NCI-H226 (cell line): ENCODE measurements at regions not wholly inside any gene's neighbourhood (a gene's known extent, or its start where the extent isn't known, plus 50 kb on each side); places are given as distances from the start of the nearest gene placed in this dataset.
"Not testable (repeated sequence)": the region's sequence is repeated elsewhere in the genome, so short reads cannot be mapped to it uniquely, and the experiment has no call there.

Experiments
- DNase-seq: peaks from one replicate; pipeline ENCODE4 v3.0.0-alpha.2; 2015

- DNase-seq, result no peak
Measured at GRCh38 chr7:86199881-86200614, 443.7 kb upstream of the GRM3 start.

DNA sequence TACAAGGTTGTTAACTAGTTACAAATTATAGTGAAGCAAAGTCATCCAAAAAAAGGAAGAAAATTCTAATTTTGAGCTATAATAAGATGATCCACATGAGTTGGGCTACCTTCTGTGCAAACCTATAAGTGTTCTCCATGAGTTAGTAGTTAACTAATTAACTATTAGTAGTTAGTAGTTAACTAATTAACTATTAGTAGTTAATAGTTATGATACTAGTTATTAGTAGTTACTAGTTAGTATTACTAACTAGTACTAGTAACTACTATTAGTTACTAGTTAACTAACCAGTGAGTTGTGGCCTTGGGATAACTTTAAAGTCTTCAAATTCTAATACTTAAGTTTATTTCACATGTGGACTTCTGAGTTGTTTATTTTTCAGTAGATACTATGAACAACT lies 453.4 kb upstream of the GRM3 start:
- DNase-seq, result no peak

GRCh38 chr7:86181474-86181873 lies 462.2 kb upstream of the GRM3 start:
- no peak for DNase-seq

DNA sequence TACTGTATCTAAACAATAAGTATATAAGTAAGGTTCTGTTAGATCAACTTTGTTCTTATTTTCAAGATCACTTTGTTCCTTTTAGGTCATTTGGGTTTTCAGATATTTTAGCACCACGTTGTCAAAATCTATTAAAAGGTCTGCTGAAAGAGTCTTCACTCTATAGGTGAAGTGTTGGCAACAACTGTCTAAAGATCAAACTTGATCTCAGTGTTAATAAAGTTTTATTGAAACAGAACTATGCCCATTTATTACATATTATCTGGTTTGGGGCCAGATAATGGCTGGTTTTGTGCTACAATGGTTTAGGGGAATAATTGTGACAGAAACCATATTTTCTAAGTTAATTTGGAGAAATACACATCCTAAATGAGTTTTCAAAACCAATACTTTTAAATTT lies 478.9 kb upstream of the GRM3 start:
- no peak for DNase-seq

DNA sequence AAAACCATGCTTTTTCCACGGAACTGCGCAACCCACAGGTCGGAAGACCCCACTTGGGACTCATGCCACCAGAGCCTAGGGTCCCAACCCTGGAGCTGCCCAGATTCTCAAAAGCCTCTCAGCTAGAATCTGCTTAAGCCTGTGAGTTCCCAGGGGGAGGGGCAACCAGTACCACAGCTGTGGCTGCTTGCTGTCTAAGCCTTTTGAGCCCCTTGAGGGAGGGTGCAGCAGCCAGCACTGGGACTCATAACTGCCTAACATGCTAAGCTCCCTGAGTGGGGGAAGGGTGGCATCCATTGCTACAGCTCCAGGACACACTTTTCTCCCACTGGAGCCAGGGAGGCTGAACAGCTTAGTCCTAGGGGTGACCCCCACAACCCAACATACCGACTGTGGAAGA lies 485.6 kb upstream of the GRM3 start:
- no peak for DNase-seq

- no peak for DNase-seq
Measured at GRCh38 chr7:86155623-86156022, 488.1 kb upstream of the GRM3 start.

DNA sequence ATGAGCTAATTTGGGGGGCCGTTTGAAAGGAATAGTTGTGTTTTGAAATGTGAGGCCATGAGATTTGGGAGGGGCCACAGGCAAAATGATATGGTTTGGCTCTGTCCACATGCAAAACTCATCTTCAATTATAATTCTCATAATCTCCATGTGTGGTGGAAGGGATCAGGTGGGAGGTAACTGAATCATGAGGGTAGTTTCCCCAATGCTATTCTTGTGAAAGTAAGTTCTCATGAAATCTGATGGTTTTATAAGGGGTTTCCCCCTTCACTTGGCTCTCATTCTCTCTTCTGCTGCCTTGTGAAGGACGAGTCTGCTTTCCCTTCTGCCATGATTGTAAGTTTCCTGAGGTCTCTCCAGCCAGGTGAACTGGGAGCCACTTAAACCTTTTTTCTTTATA lies 490.8 kb upstream of the GRM3 start:
- DNase-seq, result no peak

GRCh38 chr7:86149024-86149665 lies 494.6 kb upstream of the GRM3 start:
- no peak for DNase-seq

DNA sequence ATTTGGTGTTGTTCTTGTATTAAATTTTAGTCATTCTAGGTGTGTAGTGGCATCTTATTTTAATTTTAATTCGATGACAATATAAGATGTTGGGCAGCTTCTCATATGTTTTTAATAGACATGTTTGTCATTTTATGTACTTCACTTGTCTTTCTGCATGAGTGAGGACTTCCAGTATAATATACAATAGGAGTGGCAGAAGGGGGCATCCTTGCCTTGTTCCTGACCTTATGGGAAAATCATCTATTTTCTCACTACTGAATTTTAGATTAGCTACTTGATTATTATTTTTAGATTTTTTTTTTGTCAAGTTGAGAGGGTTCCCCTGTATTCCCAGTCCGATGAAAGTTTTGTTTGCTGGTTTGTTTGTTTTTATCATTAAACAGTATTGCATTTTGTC lies 495.2 kb upstream of the GRM3 start:
- DNase-seq, result no peak

DNA sequence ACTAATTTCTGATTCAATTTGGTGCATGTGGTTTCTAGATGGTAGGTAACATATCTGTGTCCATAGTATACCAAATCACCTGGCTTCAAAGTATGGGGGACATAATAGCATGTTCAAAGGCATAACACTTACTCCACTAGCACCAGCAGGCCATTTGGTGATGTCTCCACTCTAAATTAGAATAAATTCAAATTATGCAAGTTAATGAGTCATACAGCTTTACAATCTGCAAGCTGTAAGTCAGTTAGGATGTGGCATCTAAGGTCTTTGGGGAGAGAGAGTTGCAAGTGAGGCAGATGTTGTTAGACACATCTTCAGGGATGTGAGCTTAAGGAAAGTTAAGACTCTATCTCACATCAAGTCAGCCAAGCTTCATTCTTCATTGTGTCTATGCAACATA lies 506.4 kb upstream of the GRM3 start:
- no peak for DNase-seq

- DNase-seq, result no peak
Measured at GRCh38 chr7:86130268-86130667, 513.4 kb upstream of the GRM3 start.

- no peak for DNase-seq
Measured at GRCh38 chr7:86123476-86123875, 520.2 kb upstream of the GRM3 start.

DNA sequence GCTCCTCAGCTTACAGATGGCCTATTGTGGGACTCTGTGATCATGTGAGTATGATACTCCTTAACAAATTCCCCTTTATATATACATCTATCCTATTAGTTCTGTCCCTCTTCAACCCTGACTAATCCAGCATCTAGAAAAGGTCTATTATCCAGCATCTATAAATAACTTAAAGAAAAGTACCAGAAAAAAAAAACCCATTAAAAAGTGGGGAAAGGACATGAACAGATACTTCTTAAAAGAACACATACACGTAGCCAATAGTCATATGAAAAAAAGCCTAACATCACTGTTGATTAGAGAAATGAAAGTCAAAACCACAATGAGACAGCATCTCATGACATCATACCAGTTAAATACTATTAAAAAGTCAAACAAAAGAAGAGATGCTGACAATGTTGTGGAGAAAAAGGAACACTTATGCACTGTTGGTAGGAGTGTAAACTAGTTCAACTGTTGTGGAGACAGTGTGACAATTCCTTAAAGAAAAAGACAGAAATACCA lies 549.5 kb upstream of the GRM3 start:
- DNase-seq, result no peak

GRCh38 chr7:86091369-86091768 lies 552.3 kb upstream of the GRM3 start:
- no peak for DNase-seq

DNA sequence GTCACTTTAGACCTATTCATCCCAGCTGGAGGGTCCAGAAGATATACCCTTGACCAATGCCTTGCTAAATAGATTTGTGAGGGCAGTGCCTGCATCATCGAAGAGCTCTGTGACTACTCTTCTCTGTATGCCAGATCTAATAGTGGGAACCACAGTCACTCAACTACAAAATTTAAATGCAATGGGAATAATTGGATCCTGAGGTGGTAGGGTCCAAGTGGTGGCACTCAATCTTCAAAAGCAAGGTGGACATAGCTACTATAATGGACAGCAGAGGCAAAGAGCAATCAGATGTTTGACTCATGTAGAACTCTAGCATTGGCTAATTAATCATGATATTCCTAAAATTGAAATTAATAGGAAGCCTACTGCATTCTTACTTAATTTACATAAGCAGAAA lies 554.3 kb upstream of the GRM3 start:
- no peak for DNase-seq

GRCh38 chr7:86064572-86064971 lies 579.1 kb upstream of the GRM3 start:
- not testable (repeated sequence) for DNase-seq

DNA sequence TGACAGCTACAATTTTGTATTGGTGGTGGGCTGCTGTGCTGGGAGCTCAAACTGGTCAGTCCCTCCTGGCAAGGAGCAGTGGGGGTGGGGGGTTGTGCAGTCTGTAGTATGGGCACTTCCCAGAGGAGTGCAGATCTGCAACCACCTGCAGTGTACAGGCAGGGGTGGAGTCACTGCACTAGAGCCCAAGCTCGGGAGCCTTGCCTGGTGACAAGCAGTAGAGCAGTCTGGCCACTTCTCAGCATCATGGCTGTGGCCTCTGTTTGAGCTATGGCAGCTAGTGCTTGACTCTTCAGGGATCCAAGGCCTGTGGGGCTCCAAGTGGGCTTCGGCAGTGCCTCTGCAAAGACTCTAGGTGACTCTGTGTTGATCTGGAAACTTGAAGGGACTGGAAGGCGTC lies 585.1 kb upstream of the GRM3 start:
- DNase-seq, result no peak

DNA sequence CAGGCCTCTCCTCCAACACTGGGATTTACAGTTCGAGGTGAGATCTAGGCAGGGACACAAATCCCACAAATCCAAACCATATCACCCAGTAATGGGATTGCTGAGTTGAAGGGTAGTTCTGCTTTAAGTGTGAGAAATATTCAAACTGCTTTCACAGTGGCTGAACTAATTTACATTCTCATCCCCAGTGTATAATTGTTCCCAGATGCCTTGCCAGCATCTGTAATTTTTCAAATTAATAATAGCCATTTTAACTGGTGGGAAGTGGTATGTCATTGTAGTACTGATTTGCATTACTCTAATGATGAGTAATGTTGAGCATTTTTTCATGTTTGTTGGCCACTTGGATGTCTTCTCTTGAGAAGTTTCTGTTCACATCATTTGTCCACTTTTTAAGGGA lies 592.8 kb upstream of the GRM3 start:
- DNase-seq, result no peak

DNA sequence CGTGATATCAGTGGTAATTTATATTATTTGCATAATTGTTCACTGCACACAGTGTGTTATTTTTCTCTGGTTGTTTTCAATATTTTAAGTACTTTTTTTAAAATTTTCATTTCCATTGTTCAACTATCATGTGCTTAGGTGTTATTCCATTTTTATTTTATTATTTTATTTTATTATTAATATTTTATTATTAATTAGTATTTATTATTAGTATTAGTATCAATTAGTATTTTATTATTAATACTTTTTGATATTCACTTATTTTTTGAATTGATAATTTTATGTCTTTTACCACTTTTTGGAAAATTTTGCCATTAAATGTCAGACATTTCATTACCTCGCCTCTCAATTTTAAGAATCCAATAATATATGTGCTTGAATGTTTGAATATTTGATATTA lies 593.8 kb upstream of the GRM3 start:
- no peak for DNase-seq

GRCh38 chr7:86045197-86045596 lies 598.5 kb upstream of the GRM3 start:
- not testable (repeated sequence) for DNase-seq

DNA sequence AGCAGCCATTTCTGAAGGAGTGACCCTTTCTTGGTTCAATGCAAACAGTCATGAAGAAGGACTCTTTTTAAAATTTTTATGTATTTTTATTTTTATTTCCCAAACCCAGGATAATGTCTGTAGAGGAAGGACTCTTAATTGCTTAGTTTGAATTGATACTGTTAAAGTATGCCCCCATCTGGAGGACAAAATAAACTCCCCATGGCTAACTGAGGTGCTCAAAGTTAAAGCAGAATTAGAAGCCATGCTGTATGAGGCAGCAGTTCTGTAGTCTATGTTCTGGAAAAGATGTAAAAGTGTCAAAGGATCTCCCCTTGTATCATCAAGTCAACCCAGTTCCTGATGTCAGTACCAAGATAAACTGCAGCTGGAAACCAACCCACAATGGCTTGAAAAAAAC lies 617.9 kb upstream of the GRM3 start:
- DNase-seq, result no peak

DNA sequence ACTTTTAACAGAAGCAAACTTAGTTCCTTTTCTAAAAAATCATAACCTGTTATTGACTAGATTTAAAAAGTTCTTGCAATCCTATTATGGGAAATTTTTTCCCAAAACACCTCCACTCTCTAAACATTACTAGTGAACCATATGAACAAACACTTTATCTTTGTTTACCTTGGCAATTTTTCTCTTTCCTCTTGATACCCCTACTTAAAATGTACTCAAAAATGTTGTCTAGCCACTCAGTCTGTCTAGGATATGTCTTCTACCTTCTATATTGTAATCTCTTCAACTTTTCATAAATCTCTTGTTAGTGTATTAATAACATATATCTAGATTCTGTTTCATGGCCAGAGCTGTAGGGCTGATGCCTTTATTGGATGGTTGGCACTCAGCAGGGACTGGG lies 630.0 kb upstream of the GRM3 start:
- DNase-seq, result no peak

DNA sequence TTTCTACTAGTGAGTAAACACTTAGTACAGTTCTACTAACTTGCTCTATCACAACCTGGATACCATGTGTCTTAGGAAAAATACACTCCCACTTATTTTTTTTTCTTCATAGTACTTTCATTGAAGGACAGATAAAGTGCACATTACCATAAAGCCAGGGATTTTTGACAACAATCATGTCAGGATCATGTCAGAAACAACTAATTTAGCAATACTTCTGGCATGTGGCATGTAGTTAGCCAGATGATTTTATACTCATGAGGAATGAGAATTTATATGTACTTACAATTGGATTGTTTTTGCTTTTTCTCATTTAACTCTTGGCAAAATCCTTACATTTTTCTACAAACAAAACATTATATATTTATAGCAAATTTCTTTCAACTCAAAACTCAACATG lies 630.7 kb upstream of the GRM3 start:
- DNase-seq, result no peak

GRCh38 chr7:86008898-86009297 lies 634.8 kb upstream of the GRM3 start:
- DNase-seq, result no peak

GRCh38 chr7:86006909-86007308 lies 636.8 kb upstream of the GRM3 start:
- DNase-seq, result no peak
